T-helper 2 cell treated with Interferon-gamma antibody and Interleukin-4, amounts not matched to agents 5 μg/mL and 100 μg/mL, for 36 hours (primary cell): ENCODE measurements at regions not wholly inside any gene's neighbourhood (a gene's known extent, or its start where the extent isn't known, plus 50 kb on each side); places are given as distances from the start of the nearest gene placed in this dataset.

ENCODE experiments used
- DNase-seq: peaks from one replicate; pipeline ENCODE4 v3.0.0; 2021; ENCODE audit warnings: low spot score
- H3K27ac Mint-ChIP-seq: one replicate; pipeline ENCODE4 v1.8.0; 2021; ENCODE audit warnings: mild to moderate bottlenecking, mixed read lengths
- H3K27me3 Mint-ChIP-seq: one replicate; pipeline ENCODE4 v1.8.0; 2021; ENCODE audit warnings: low read depth, mixed read lengths
- H3K36me3 Mint-ChIP-seq: one replicate; pipeline ENCODE4 v1.8.0; 2021; ENCODE audit warnings: low read depth, mixed read lengths
- H3K4me1 Mint-ChIP-seq: one replicate; pipeline ENCODE4 v1.8.0; 2021; ENCODE audit warnings: low read depth, mixed read lengths
- H3K4me3 Mint-ChIP-seq: one replicate; pipeline ENCODE4 v1.8.0; 2022; ENCODE audit warnings: mild to moderate bottlenecking, moderate library complexity, mixed read lengths
- H3K9me3 Mint-ChIP-seq: one replicate; pipeline ENCODE4 v1.8.0; 2021; ENCODE audit warnings: mixed read lengths

GRCh38 chr17:33596899-33597298 is 303.8 kb upstream of the ASIC2 start:
- Mint-ChIP-seq H3K27me3 (peaks cover 2% of the 10 kb centered on the region), H3K9me3 (no peaks in the 10 kb centered on the region), H3K4me3 (no peak overlapping the region), H3K36me3 (no peaks in the 10 kb centered on the region), H3K4me1 (no peaks in the 10 kb centered on the region), H3K27ac (no peak overlapping the region)
- no peak for DNase-seq

- Mint-ChIP-seq H3K27me3 (peaks cover 2% of the 10 kb centered on the region), H3K27ac (no peak overlapping the region), H3K4me3 (no peak overlapping the region), H3K36me3 (no peaks in the 10 kb centered on the region), H3K9me3 (no peaks in the 10 kb centered on the region), H3K4me1 (no peaks in the 10 kb centered on the region)
- no peak for DNase-seq
Observed at GRCh38 chr17:33598797-33599196, 305.7 kb upstream of the ASIC2 start.

- H3K4me3 Mint-ChIP-seq: no peak overlapping the region
- no peaks in the 10 kb centered on the region for H3K9me3 Mint-ChIP-seq
- no peaks in the 10 kb centered on the region for H3K27me3 Mint-ChIP-seq
- no peak for DNase-seq
- H3K27ac Mint-ChIP-seq: no peak overlapping the region
- H3K36me3 Mint-ChIP-seq: no peaks in the 10 kb centered on the region
- no peaks in the 10 kb centered on the region for H3K4me1 Mint-ChIP-seq
Observed at GRCh38 chr17:33602981-33603380, 309.9 kb upstream of the ASIC2 start.

GRCh38 chr17:33603789-33604188 is 310.7 kb upstream of the ASIC2 start:
- no peaks in the 10 kb centered on the region for H3K9me3 Mint-ChIP-seq
- no peaks in the 10 kb centered on the region for H3K27me3 Mint-ChIP-seq
- no peak for DNase-seq
- H3K4me1 Mint-ChIP-seq: no peaks in the 10 kb centered on the region
- H3K27ac Mint-ChIP-seq: no peak overlapping the region
- no peaks in the 10 kb centered on the region for H3K36me3 Mint-ChIP-seq
- no peak overlapping the region for H3K4me3 Mint-ChIP-seq

- H3K27ac Mint-ChIP-seq: no peak overlapping the region
- no peak overlapping the region for H3K4me3 Mint-ChIP-seq
- H3K9me3 Mint-ChIP-seq: no peaks in the 10 kb centered on the region
- DNase-seq: no peak
- H3K36me3 Mint-ChIP-seq: no peaks in the 10 kb centered on the region
- H3K4me1 Mint-ChIP-seq: no peaks in the 10 kb centered on the region
- no peaks in the 10 kb centered on the region for H3K27me3 Mint-ChIP-seq
Observed at GRCh38 chr17:33611532-33611931, 318.4 kb upstream of the ASIC2 start.

GRCh38 chr17:33615861-33616260 is 322.8 kb upstream of the ASIC2 start:
- Mint-ChIP-seq H3K9me3 (no peaks in the 10 kb centered on the region), H3K36me3 (no peaks in the 10 kb centered on the region), H3K27me3 (no peaks in the 10 kb centered on the region), H3K4me1 (no peaks in the 10 kb centered on the region), H3K4me3 (no peak overlapping the region), H3K27ac (no peak overlapping the region)
- no peak for DNase-seq

GRCh38 chr17:33623841-33624240 is 330.7 kb upstream of the ASIC2 start:
- Mint-ChIP-seq H3K4me1 (no peaks in the 10 kb centered on the region), H3K9me3 (no peaks in the 10 kb centered on the region), H3K27me3 (no peaks in the 10 kb centered on the region), H3K36me3 (no peaks in the 10 kb centered on the region), H3K27ac (no peak overlapping the region), H3K4me3 (no peak overlapping the region)
- DNase-seq: no peak

GRCh38 chr17:33628500-33629346 is 335.6 kb upstream of the ASIC2 start:
- no peaks in the 10 kb centered on the region for H3K36me3 Mint-ChIP-seq
- no peaks in the 10 kb centered on the region for H3K27me3 Mint-ChIP-seq
- H3K4me1 Mint-ChIP-seq: no peaks in the 10 kb centered on the region
- no peak for DNase-seq
- H3K9me3 Mint-ChIP-seq: no peaks in the 10 kb centered on the region
- no peak overlapping the region for H3K4me3 Mint-ChIP-seq
- no peak overlapping the region for H3K27ac Mint-ChIP-seq

GRCh38 chr17:33633446-33633845 is 340.4 kb upstream of the ASIC2 start:
- Mint-ChIP-seq H3K27me3 (no peaks in the 10 kb centered on the region), H3K4me1 (peaks cover 14% of the 10 kb centered on the region), H3K27ac (no peak overlapping the region), H3K4me3 (no peak overlapping the region), H3K36me3 (peaks cover 7% of the 10 kb centered on the region), H3K9me3 (peaks cover 12% of the 10 kb centered on the region)
- no peak for DNase-seq

GRCh38 chr17:33637534-33637933 is 344.4 kb upstream of the ASIC2 start:
- Mint-ChIP-seq H3K4me1 (peaks cover 17% of the 10 kb centered on the region), H3K27me3 (no peaks in the 10 kb centered on the region), H3K4me3 (peak overlapping the region; percentile 28), H3K36me3 (peaks cover 7% of the 10 kb centered on the region), H3K27ac (peak overlapping the region; percentile 72), H3K9me3 (peaks cover 19% of the 10 kb centered on the region)
- no peak for DNase-seq

GRCh38 chr17:33639103-33639880 is 346.2 kb upstream of the ASIC2 start:
- Mint-ChIP-seq H3K9me3 (peaks cover 19% of the 10 kb centered on the region), H3K4me3 (no peak overlapping the region), H3K27me3 (no peaks in the 10 kb centered on the region), H3K4me1 (peaks cover 19% of the 10 kb centered on the region), H3K27ac (no peak overlapping the region), H3K36me3 (peaks cover 7% of the 10 kb centered on the region)
- no peak for DNase-seq

GRCh38 chr17:33640629-33641028 is 347.5 kb upstream of the ASIC2 start:
- Mint-ChIP-seq H3K27ac (no peak overlapping the region), H3K27me3 (peaks cover 3% of the 10 kb centered on the region), H3K4me1 (peaks cover 19% of the 10 kb centered on the region), H3K36me3 (peaks cover 7% of the 10 kb centered on the region), H3K9me3 (peaks cover 19% of the 10 kb centered on the region), H3K4me3 (no peak overlapping the region)
- no peak for DNase-seq

GRCh38 chr17:33642002-33642401 is 348.9 kb upstream of the ASIC2 start:
- Mint-ChIP-seq H3K9me3 (peaks cover 19% of the 10 kb centered on the region), H3K4me1 (peaks cover 17% of the 10 kb centered on the region), H3K4me3 (no peak overlapping the region), H3K27me3 (peaks cover 10% of the 10 kb centered on the region), H3K36me3 (peaks cover 7% of the 10 kb centered on the region), H3K27ac (no peak overlapping the region)
- DNase-seq: no peak

GRCh38 chr17:33647956-33648355 is 354.9 kb upstream of the ASIC2 start:
- Mint-ChIP-seq H3K4me3 (no peak overlapping the region), H3K36me3 (no peaks in the 10 kb centered on the region), H3K27ac (no peak overlapping the region), H3K4me1 (peaks cover 2% of the 10 kb centered on the region), H3K27me3 (peaks cover 21% of the 10 kb centered on the region), H3K9me3 (no peaks in the 10 kb centered on the region)
- DNase-seq: no peak
